KMS-11 (cell line): ENCODE measurements at regions not wholly inside any gene's neighbourhood (a gene's known extent, or its start where the extent isn't known, plus 50 kb on each side); places are given as distances from the start of the nearest gene placed in this dataset.

Source experiments
- H2AFZ ChIP-seq: fragments of 200-600 bp; sonication (generic); 2 replicates; pipeline ENCODE4 v1.6.1; 2016; ENCODE audit warnings: antibody characterized with exemption, mixed run types, low read depth
- H3K27ac ChIP-seq: fragments of 200-600 bp; sonication (generic); 2 replicates; pipeline ENCODE4 v1.6.1; 2016; ENCODE audit warnings: mild to moderate bottlenecking, mixed run types
- H3K27me3 ChIP-seq: fragments of 200-600 bp; sonication (generic); 2 replicates; pipeline ENCODE4 v1.6.1; 2017; ENCODE audit warnings: mild to moderate bottlenecking, low read depth, mixed run types, moderate library complexity; ENCODE audit not compliant: insufficient read depth
- H3K36me3 ChIP-seq: fragments of 200-600 bp; sonication (generic); 2 replicates; pipeline ENCODE4 v1.6.1; 2017; ENCODE audit warnings: mild to moderate bottlenecking, mixed run types; ENCODE audit not compliant: insufficient read depth
- H3K4me1 ChIP-seq: fragments of 200-600 bp; sonication (generic); 2 replicates; pipeline ENCODE4 v1.6.1; 2016; ENCODE audit warnings: mild to moderate bottlenecking, low read depth, mixed run types; ENCODE audit not compliant: poor library complexity, severe bottlenecking
- H3K4me2 ChIP-seq: fragments of 200-600 bp; sonication (generic); 2 replicates; pipeline ENCODE4 v1.7.0; 2016; ENCODE audit warnings: mild to moderate bottlenecking, mixed run types
- H3K4me3 ChIP-seq: fragments of 200-600 bp; sonication (generic); IDR thresholded peaks from 2 replicates; pipeline ENCODE4 v1.6.1; 2017; ENCODE audit warnings: low read depth, low read length, mixed read lengths; ENCODE audit not compliant: insufficient read depth
- H3K79me2 ChIP-seq: fragments of 200-600 bp; sonication (generic); 2 replicates; pipeline ENCODE4 v1.6.1; 2016; ENCODE audit warnings: low read depth, mixed run types; ENCODE audit not compliant: insufficient read depth
- H3K9ac ChIP-seq: fragments of 200-600 bp; sonication (generic); 2 replicates; pipeline ENCODE4 v1.6.1; 2016; ENCODE audit warnings: mild to moderate bottlenecking, mixed run types
- H4K20me1 ChIP-seq: fragments of 200-600 bp; sonication (generic); 2 replicates; pipeline ENCODE4 v1.6.1; 2016; ENCODE audit warnings: mild to moderate bottlenecking, mixed run types; ENCODE audit not compliant: insufficient read depth
- TF ChIP-seq, protein P1 (sequence below): fragments of 200-600 bp; sonication (generic); conservative IDR thresholded peaks from 2 replicates; pipeline ENCODE4 v1.6.1; 2017; ENCODE audit warnings: low read depth, mild to moderate bottlenecking, antibody characterized with exemption, low read length, moderate library complexity, mixed read lengths

DNA sequence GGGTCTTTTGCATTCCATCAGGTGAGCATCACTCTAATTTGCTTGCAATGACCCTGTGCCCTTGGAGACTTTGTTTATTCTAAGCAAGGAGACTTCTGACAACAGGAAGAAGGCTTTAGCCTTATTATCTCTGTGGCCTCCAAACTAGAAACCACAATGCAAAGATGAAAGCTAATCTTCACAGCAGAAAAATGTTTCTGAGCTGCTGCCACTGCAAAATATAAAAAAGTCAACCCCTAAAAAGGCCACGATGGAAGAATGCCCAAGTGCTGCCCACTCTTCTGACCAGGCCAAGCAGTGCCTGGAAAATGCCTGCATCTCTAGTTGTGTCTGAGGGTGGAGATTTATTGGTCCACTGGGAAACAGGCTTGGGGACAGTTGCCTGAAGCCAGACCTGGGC, 299.9 kb downstream of the C7orf25 start:
- H3K36me3 ChIP-seq = no peaks in the 10 kb centered on the region
- TF ChIP-seq, protein P1, sequence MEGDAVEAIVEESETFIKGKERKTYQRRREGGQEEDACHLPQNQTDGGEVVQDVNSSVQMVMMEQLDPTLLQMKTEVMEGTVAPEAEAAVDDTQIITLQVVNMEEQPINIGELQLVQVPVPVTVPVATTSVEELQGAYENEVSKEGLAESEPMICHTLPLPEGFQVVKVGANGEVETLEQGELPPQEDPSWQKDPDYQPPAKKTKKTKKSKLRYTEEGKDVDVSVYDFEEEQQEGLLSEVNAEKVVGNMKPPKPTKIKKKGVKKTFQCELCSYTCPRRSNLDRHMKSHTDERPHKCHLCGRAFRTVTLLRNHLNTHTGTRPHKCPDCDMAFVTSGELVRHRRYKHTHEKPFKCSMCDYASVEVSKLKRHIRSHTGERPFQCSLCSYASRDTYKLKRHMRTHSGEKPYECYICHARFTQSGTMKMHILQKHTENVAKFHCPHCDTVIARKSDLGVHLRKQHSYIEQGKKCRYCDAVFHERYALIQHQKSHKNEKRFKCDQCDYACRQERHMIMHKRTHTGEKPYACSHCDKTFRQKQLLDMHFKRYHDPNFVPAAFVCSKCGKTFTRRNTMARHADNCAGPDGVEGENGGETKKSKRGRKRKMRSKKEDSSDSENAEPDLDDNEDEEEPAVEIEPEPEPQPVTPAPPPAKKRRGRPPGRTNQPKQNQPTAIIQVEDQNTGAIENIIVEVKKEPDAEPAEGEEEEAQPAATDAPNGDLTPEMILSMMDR = no peak
- 0 out of 2 replicates have a peak overlapping the region, but pooled peaks have one; percentile 12 for H3K4me2 ChIP-seq
- no peaks in the 10 kb centered on the region for H4K20me1 ChIP-seq
- peak overlapping the region; percentile 20; the same call in 1 of the 2 replicates for H2AFZ ChIP-seq
- no peak overlapping the region for H3K9ac ChIP-seq
- H3K4me3 ChIP-seq = no peak overlapping the region
- H3K27me3 ChIP-seq = no peaks in the 10 kb centered on the region
- no peak overlapping the region; the same call in 1 of the 2 replicates for H3K27ac ChIP-seq
- peaks cover 26% of the 10 kb centered on the region for H3K4me1 ChIP-seq
- H3K79me2 ChIP-seq = no peaks in the 10 kb centered on the region

DNA sequence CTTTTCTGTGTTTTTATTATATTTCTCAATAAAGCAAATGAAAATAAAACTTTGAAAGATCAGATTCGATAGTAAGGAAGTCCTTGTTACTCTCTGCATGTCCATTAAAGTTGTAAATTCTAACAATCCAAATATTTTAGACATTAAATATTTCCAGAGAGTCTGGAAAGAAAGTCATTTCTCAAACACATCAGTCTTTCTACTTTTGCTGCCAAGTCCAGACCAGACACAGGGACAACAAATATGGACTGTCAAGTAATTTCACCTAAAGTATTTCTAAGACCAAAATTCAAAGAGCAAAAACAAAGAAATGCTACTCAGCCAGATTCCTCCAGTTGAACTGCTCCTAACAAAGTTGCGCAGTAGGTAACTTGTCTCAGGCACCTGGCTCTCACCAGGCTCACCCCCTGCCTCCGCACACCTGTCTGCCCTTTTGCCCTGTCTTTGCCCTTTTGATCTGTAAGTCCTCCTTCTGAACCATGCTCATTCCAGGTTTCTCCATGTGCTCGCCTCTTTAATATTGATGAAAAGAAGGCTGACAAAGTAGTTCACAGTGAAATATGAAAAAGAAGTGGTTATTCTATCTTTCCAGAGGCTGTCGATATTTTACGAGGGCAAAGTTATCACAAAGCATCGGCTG, 300.5 kb downstream of the C7orf25 start:
- H3K36me3 ChIP-seq = no peaks in the 10 kb centered on the region
- no peak overlapping the region for H3K9ac ChIP-seq
- no peak overlapping the region; the same call in 1 of the 2 replicates for H3K27ac ChIP-seq
- no peak overlapping the region for H2AFZ ChIP-seq
- no peaks in the 10 kb centered on the region for H3K27me3 ChIP-seq
- TF ChIP-seq, protein P1 = no peak
- no peaks in the 10 kb centered on the region for H4K20me1 ChIP-seq
- peaks cover 30% of the 10 kb centered on the region for H3K4me1 ChIP-seq
- 0 out of 2 replicates have a peak overlapping the region, but pooled peaks have one; percentile 12 for H3K4me2 ChIP-seq
- no peaks in the 10 kb centered on the region for H3K79me2 ChIP-seq
- H3K4me3 ChIP-seq = no peak overlapping the region

DNA sequence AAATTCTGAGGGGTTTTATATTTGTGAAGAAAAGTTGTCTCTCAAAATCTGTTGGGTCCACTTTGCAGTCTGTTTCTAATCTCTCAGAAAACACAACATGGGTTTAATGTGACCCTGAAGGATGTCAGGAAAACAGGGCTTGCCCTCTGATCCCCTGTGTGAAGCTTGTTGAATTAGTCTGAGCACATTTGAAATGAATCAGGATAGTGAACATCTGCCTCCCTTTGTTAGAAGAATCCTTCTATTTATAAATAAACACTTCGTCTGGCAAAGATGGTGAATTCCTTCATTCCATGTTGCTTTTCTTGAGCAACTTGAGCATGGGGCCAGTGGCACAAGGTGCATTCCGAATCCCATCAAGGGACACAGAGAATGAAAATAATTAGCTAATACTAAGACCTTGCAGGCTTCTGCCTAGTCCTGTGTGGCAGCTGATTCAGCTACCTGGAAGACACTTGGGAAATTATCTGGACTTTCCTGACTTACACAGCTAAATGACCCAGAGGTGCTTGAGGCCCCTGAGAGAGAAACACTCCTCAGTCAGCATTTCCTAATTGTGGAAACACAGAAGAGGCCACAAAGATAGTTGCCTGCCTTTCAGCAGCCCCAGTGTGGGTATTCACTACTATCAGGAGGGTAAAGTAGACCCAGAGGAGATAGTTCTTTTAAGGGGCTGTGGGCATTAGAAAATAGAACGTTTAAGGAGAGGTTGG, 305.5 kb downstream of the C7orf25 start:
- Histone ChIP-seq H3K79me2 (no peaks in the 10 kb centered on the region), H3K4me3 (no peak overlapping the region), H3K27me3 (no peaks in the 10 kb centered on the region), H3K4me1 (peaks cover 13% of the 10 kb centered on the region), H2AFZ (no peak overlapping the region), H3K36me3 (no peaks in the 10 kb centered on the region), H3K9ac (no peak overlapping the region), H4K20me1 (no peaks in the 10 kb centered on the region), H3K27ac (no peak overlapping the region), H3K4me2 (no peak overlapping the region)
- TF ChIP-seq, protein P1 = no peak

DNA sequence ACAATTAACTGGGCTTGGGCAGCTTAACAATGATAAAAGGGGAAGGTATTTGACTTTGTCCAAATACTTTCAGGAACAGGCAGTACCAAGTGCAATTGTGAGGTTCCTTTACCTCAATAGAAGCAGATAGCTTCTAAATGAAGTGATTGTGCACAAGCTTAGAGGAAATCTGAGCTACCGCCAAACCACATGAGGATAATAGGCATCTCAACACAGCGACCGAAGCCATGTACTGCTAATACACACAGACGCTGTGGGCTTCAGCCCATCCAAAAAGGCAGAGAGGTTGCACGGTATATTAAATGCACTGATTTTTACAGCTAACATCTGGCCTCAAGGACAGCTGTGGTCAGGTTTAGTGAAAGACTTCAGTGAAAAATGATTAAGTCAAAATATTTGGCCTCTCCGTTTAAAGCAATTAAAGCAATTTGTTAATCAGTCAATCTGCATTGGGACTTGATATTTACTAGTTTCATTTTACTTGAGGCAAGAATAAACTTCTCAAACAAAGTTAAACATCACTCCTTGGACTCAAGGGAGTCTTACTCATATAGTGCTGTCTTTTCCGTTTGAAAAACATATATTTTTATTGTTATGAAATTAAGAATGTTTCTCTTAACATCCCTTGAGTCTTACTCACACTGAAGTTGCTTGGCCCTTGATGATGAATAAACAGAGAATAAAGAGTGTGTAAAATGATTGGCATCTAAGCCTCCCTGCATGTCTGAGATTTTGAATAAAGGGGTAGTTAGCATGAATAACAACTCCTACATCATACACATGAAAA, 306.3 kb downstream of the C7orf25 start:
- H4K20me1 ChIP-seq = no peaks in the 10 kb centered on the region

More for the DNA sequence above, 306.3 kb downstream of the C7orf25 start:
- TF ChIP-seq, protein P1 = no peak
- no peak overlapping the region for H3K4me3 ChIP-seq
- no peaks in the 10 kb centered on the region for H3K36me3 ChIP-seq
- H3K79me2 ChIP-seq = no peaks in the 10 kb centered on the region
- H3K4me2 ChIP-seq = no peak overlapping the region
- no peak overlapping the region for H3K27ac ChIP-seq
- H3K27me3 ChIP-seq = no peaks in the 10 kb centered on the region
- H2AFZ ChIP-seq = no peak overlapping the region
- peaks cover 8% of the 10 kb centered on the region for H3K4me1 ChIP-seq
- no peak overlapping the region for H3K9ac ChIP-seq
